Glutamatergic neuron (in vitro differentiated cells): ENCODE measurements at regions not wholly inside any gene's neighbourhood (a gene's known extent, or its start where the extent isn't known, plus 50 kb on each side); places are given as distances from the start of the nearest gene placed in this dataset.

Source experiments
- DNase-seq: peaks from one replicate; pipeline ENCODE4 v3.0.0; 2022
- H3K27ac Mint-ChIP-seq: one replicate; pipeline ENCODE4 v1.8.0; 2020; ENCODE audit warnings: mild to moderate bottlenecking, mixed read lengths, inconsistent platforms; ENCODE audit not compliant: unreplicated experiment
- H3K27me3 Mint-ChIP-seq: one replicate; pipeline ENCODE4 v1.8.0; 2020; ENCODE audit warnings: mild to moderate bottlenecking, moderate library complexity, mixed read lengths, inconsistent platforms; ENCODE audit not compliant: unreplicated experiment
- H3K36me3 Mint-ChIP-seq: one replicate; pipeline ENCODE4 v1.8.0; 2020; ENCODE audit warnings: mild to moderate bottlenecking, mixed read lengths, inconsistent platforms; ENCODE audit not compliant: unreplicated experiment
- H3K4me1 Mint-ChIP-seq: one replicate; pipeline ENCODE4 v1.8.0; 2020; ENCODE audit warnings: mild to moderate bottlenecking, low read depth, mixed read lengths, inconsistent platforms; ENCODE audit not compliant: unreplicated experiment
- H3K4me3 Mint-ChIP-seq: one replicate; pipeline ENCODE4 v1.8.0; 2020; ENCODE audit warnings: mild to moderate bottlenecking, mixed read lengths, inconsistent platforms; ENCODE audit not compliant: unreplicated experiment
- H3K9me3 Mint-ChIP-seq: one replicate; pipeline ENCODE4 v1.8.0; 2020; ENCODE audit warnings: mild to moderate bottlenecking, moderate library complexity, mixed read lengths, inconsistent platforms; ENCODE audit not compliant: unreplicated experiment
- TF ChIP-seq, protein P1 (sequence below): fragments of 200-600 bp; sonication (generic); IDR thresholded peaks from one replicate; pipeline ENCODE4 v1.5.0; 2021; ENCODE audit not compliant: partially characterized antibody, unreplicated experiment

DNA sequence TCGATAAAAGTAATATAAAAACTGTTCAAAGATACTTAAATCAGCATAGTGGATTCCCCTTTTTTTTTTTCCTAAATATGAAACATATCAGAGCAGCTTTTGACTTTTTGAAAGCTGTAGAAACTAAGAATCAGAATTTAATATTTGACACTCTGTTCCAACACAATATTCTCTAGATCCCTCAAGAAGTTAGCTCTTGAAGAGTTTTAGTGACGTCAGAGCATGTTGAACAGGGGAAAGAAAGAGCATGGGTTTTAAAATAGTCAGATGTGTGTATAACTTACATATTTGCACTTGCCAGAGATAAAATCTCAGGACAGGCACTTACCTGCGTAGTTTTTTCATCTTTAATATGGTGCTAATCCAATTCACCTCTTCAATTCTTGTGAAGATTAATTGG, 75.2 kb upstream of the FBXL7 start:
- H3K9me3 Mint-ChIP-seq = no peaks in the 10 kb centered on the region
- TF ChIP-seq, protein P1, sequence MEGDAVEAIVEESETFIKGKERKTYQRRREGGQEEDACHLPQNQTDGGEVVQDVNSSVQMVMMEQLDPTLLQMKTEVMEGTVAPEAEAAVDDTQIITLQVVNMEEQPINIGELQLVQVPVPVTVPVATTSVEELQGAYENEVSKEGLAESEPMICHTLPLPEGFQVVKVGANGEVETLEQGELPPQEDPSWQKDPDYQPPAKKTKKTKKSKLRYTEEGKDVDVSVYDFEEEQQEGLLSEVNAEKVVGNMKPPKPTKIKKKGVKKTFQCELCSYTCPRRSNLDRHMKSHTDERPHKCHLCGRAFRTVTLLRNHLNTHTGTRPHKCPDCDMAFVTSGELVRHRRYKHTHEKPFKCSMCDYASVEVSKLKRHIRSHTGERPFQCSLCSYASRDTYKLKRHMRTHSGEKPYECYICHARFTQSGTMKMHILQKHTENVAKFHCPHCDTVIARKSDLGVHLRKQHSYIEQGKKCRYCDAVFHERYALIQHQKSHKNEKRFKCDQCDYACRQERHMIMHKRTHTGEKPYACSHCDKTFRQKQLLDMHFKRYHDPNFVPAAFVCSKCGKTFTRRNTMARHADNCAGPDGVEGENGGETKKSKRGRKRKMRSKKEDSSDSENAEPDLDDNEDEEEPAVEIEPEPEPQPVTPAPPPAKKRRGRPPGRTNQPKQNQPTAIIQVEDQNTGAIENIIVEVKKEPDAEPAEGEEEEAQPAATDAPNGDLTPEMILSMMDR = no peak
- no peaks in the 10 kb centered on the region for H3K27me3 Mint-ChIP-seq
- no peak for DNase-seq
- H3K36me3 Mint-ChIP-seq = no peaks in the 10 kb centered on the region
- H3K4me3 Mint-ChIP-seq = no peak overlapping the region
- H3K4me1 Mint-ChIP-seq = no peaks in the 10 kb centered on the region
- no peak overlapping the region for H3K27ac Mint-ChIP-seq

DNA sequence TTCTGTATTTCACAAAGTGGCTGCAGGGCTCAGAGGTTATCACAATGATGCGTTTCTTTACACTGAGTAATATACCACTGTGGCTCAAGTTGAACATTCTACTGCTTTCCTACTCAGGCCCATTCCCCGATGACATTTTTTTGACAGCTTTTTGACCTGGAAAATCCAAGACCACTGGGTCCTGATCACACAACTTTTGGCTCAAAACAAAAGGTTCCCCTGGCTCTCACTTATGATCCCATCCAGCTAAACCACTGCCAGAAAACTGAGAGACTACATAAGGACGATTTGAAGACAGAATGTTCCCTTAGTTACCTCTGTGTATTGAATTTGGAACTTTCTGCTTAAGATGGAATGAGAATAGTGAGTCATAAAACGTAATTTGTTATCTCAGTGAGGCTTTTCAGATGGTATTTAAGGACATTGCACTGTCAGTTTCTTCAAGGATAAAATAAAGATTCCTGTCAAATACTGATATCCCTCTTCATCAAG, 78.0 kb upstream of the FBXL7 start:
- Mint-ChIP-seq H3K27me3 (no peaks in the 10 kb centered on the region), H3K36me3 (no peaks in the 10 kb centered on the region), H3K4me3 (no peak overlapping the region), H3K9me3 (no peaks in the 10 kb centered on the region), H3K4me1 (no peaks in the 10 kb centered on the region), H3K27ac (no peak overlapping the region)
- TF ChIP-seq, protein P1 = no peak
- DNase-seq = no peak

- Mint-ChIP-seq H3K9me3 (no peaks in the 10 kb centered on the region), H3K27ac (no peak overlapping the region), H3K4me1 (no peaks in the 10 kb centered on the region), H3K4me3 (no peak overlapping the region), H3K27me3 (no peaks in the 10 kb centered on the region), H3K36me3 (no peaks in the 10 kb centered on the region)
- TF ChIP-seq, protein P1 = no peak
- no peak for DNase-seq
These were observed 78.6 kb upstream of the FBXL7 start for GRCh38 chr5:15421381-15421780.

DNA sequence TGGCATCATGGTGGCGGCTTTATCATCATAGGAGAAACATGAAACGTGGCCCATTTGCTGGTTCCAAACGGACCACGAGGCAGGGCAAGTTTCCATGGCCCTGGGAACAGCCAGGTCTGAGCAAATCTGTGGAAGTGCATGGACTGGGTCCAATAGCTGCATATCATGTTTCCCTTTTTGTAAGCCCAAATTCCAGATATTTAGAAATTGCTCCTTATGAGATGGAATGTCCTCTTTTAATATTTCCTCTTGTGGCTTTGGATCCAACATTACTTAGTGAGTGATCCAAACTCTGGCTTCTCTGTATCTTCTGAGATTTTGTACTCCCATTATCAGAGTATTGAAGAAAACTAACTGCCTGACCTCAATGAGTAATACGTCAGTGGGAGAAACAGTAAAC, 79.8 kb upstream of the FBXL7 start:
- Mint-ChIP-seq H3K9me3 (no peaks in the 10 kb centered on the region), H3K27me3 (peaks cover under 1% of the 10 kb centered on the region), H3K4me1 (no peaks in the 10 kb centered on the region), H3K36me3 (no peaks in the 10 kb centered on the region), H3K27ac (no peak overlapping the region), H3K4me3 (no peak overlapping the region)
- TF ChIP-seq, protein P1 = no peak
- no peak for DNase-seq

DNA sequence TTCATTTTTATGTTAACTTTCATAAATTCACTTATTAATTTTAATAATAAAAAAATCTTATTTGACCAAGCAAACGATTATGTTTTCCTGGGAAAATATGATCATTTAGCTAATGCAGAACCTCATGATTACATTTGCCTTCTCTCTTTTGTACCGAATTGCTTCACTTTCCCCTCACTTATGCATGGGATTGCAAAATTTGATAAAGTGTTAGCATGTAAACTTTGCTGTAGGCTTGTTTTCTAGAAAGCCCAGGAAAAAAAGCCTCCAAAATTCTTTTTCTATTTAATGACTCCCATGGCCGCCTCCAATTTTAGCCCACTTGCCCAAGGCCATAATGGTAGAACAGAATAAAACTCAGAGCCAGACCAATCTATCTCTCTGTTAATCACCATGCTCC, 82.8 kb upstream of the FBXL7 start:
- Mint-ChIP-seq H3K4me1 (no peaks in the 10 kb centered on the region), H3K4me3 (no peak overlapping the region), H3K27me3 (peaks cover 2% of the 10 kb centered on the region), H3K27ac (no peak overlapping the region), H3K36me3 (no peaks in the 10 kb centered on the region), H3K9me3 (no peaks in the 10 kb centered on the region)
- TF ChIP-seq, protein P1 = no peak
- DNase-seq = no peak
